Ovary (tissue), 7 donors: ENCODE measurements at regions not wholly inside any gene's neighbourhood (a gene's known extent, or its start where the extent isn't known, plus 50 kb on each side); places are given as distances from the start of the nearest gene placed in this dataset.

Experiments
- DNase-seq, 5 donors: peaks; one replicate each; pipeline ENCODE4 v3.0.0-alpha.2; 2019 to 2020
- H3K27ac ChIP-seq, 2 donors: fragments of 200-600 bp; one replicate each; pipeline versions ENCODE4 v1.5.1 to v1.8.0; 2019 to 2022
- H3K27me3 ChIP-seq: fragments of 200-600 bp; one replicate; pipeline ENCODE4 v1.8.0; 2022
- H3K36me3 ChIP-seq: fragments of 200-600 bp; sonication (generic); one replicate; pipeline ENCODE4 v1.5.1; 2019
- H3K4me1 ChIP-seq: one replicate; pipeline ENCODE4 v1.8.1; 2013; ENCODE audit warnings: mild to moderate bottlenecking, moderate library complexity; ENCODE audit not compliant: insufficient read depth
- H3K4me3 ChIP-seq: fragments of 200-600 bp; sonication (generic); one replicate; pipeline ENCODE4 v1.5.1; 2017
- H3K9me3 ChIP-seq, 2 donors: fragments of 200-600 bp in 1 of 2; sonication (generic) in 1 of 2; one replicate each; pipeline versions ENCODE4 v1.5.1 to v1.8.1; 2013 to 2019; ENCODE audit warnings: mild to moderate bottlenecking in 1 of 2, moderate library complexity in 1 of 2
- CTCF ChIP-seq, 3 donors: fragments of 450-650 bp in 2 of 3; fragments of 200-600 bp in 1 of 3; IDR thresholded peaks; one replicate each; pipeline versions ENCODE4 v1.5.1 to v1.8.0; 2016 to 2022; ENCODE audit warnings: antibody characterized with exemption in 3 of 3, mild to moderate bottlenecking in 1 of 3
- EP300 ChIP-seq: sonication (generic); formaldehyde crosslinking; IDR thresholded peaks from one replicate; pipeline ENCODE4 v1.6.1; 2017; ENCODE audit warnings: antibody characterized with exemption
- POLR2A ChIP-seq: fragments of 450-650 bp; IDR thresholded peaks from one replicate; pipeline ENCODE4 v1.6.1; 2017; ENCODE audit warnings: antibody characterized with exemption, mild to moderate bottlenecking, moderate library complexity
- WGBS, 3 donors: extraction: QIAGEN DNeasy Blood & Tissue Kit in 1 of 3; methylation state at CpG; one replicate each; pipeline versions ENCODE4 v1.1.5 to v1.1.7; 2013 to 2017; 5-methylcytosine and 5-hydroxymethylcytosine counted together
- intact Hi-C, 4 donors: fragments of 100-400 bp; cut with DNase I; formaldehyde crosslinking; loops; one replicate each; pipeline versions ENCODE4 v1.11.0 to v1.15.1; 2022 to 2023
- donor health status: DM: no; HTN: no; CAD: no; lungs with moderate emphysema.
- donor health status: DM: no; HTN: no; CAD: no.
- donor health status: Bipolar disorder and iron deficiency.
- donor health status: DM: no; HTN: no; CAD: no.
- donor health status: DM: yes; HTN: yes; CAD: no.

- H3K4me3 ChIP-seq = no peak overlapping the region
- TF ChIP-seq CTCF (IDR thresholded peaks at IDR 0.05) = no peak
- TF ChIP-seq EP300 = no peak
- no peak for TF ChIP-seq POLR2A
- DNase-seq = no peak
- no peaks in the 10 kb centered on the region for H3K9me3 ChIP-seq
- no peaks in the 10 kb centered on the region for H3K36me3 ChIP-seq
- intact Hi-C loops = no loop called here
- WGBS, 3 donors = 4 to 20% (median 16%) methylated on average over 1 of the region's 1 CpG
- H3K4me1 ChIP-seq = no peaks in the 10 kb centered on the region
- H3K27ac ChIP-seq = no peak overlapping the region
- no peaks in the 10 kb centered on the region for H3K27me3 ChIP-seq
These were observed 210.9 kb upstream of the SPRY2 start for GRCh38 chr13:80551650-80552497.

DNA sequence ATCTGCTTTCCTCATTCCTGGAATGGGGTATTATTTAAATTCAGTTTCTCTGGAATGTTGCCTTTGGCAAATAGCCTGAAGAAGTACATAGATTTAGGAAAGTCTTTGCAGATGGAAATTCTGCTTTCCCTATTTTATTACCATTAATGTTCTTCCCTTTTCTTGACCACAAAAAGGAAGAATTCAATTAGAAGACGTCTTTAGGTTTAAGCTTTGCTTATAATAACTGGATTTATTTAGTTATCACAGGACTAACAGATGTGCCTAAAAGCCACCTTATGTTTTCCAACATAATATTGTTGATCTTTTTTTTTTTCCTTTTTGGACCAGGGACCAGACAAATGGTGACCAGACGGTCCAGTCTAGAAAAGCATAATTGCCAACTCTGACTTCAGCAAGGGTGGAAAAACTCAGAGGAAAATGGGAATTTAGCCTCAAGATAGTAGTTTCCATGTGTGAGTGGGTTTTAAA lies 210.1 kb upstream of the SPRY2 start:
- H3K27ac ChIP-seq = no peak overlapping the region
- no peak overlapping the region for H3K4me3 ChIP-seq
- intact Hi-C loops = no loop called here
- H3K36me3 ChIP-seq = no peaks in the 10 kb centered on the region
- DNase-seq = no peak
- no peaks in the 10 kb centered on the region for H3K27me3 ChIP-seq
- no peak for TF ChIP-seq EP300
- TF ChIP-seq POLR2A = no peak
- no peak for TF ChIP-seq CTCF (IDR thresholded peaks at IDR 0.05)
- no peaks in the 10 kb centered on the region for H3K9me3 ChIP-seq
- H3K4me1 ChIP-seq = no peaks in the 10 kb centered on the region
- 25 to 39% (median 39%) methylated on average over 2 of the region's 2 CpGs for WGBS, 3 donors

DNA sequence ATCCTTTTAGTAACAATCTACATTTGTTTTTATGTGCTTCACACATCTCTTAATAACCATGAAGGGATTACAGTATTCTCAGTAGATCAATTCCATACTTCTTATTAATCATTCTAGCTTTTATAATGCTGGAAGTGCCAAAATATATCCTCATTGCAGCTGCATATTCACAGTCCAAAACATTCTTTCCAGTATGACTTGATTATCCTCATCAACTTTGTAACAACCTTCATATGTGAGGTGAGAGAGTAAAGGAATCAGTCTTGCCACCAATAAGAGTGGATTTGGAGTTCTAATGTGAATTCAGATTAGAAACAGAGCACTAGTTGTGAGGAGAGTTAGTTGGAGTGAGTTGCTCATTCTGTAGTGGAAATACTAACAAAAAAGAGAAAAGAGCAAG lies 208.0 kb upstream of the SPRY2 start:
- intact Hi-C loops = no loop called here
- Histone ChIP-seq H3K27me3 (no peaks in the 10 kb centered on the region), H3K4me3 (no peak overlapping the region), H3K4me1 (no peaks in the 10 kb centered on the region), H3K9me3 (no peaks in the 10 kb centered on the region), H3K36me3 (no peaks in the 10 kb centered on the region), H3K27ac (no peak overlapping the region)
- no peak for TF ChIP-seq CTCF (IDR thresholded peaks at IDR 0.05)
- TF ChIP-seq EP300 = no peak
- TF ChIP-seq POLR2A = no peak
- DNase-seq = no peak

DNA sequence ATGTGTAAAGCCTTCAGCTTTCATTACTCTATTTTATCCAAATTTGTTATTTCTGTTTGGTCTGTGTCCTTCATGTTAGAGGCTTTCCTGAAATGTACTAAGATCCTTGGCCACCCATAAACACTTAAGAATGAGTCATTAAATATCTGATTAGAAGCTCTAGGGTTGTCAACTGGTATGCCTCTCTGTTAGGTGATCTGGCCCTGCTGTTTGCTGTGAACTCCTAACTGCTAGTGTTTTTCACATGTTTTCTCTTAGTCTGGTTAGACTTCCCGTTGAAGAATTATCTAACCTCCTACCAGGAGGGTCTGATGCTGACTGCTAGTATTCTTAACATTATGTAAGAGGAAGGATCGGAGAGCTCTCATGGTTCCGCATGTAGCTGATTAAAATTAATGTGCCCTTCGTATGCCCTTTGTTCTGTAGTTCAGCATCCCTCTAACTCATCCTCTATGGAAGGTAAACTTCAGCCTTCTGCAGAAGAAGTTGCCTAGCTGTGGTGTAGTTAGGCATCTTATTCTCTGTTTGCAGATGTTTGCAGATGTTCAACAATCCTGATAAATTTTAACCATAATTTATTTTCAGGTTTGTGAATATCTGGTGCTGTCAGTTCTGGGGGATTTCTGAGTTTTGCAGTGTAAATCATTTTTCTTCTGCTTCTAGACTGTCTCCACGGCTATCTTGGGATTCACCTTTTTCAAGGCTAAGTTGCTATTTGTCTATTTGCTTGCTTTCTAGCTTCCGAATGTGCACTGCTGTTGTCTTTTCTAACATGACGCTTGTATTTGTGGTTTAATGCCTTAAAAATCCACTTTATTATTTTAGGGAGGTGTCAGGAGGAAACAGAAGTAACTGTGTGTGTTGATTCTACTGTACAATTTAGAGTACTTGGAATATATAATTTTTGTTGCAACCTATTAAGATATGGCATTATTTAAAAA lies 207.2 kb upstream of the SPRY2 start:
- Histone ChIP-seq H3K4me3 (no peak overlapping the region), H3K9me3 (no peaks in the 10 kb centered on the region), H3K36me3 (no peaks in the 10 kb centered on the region), H3K27ac (no peak overlapping the region), H3K27me3 (no peaks in the 10 kb centered on the region), H3K4me1 (no peaks in the 10 kb centered on the region)
- no peak for TF ChIP-seq CTCF (IDR thresholded peaks at IDR 0.05)
- TF ChIP-seq EP300 = no peak
- TF ChIP-seq POLR2A = no peak
- no peak for DNase-seq
- intact Hi-C loops = no loop called here
- WGBS, 3 donors = 58 to 67% (median 63%) methylated on average over 7 of the region's 7 CpGs
